Neuronal stem cell (in vitro differentiated cells): ENCODE measurements at regions not wholly inside any gene's neighbourhood (a gene's known extent, or its start where the extent isn't known, plus 50 kb on each side); places are given as distances from the start of the nearest gene placed in this dataset.

Source experiments
- DNase-seq: peaks from one replicate; pipeline ENCODE4 v3.0.0-alpha.2; 2013; ENCODE audit warnings: low spot score
- H2AFZ ChIP-seq: one replicate; pipeline ENCODE4 v1.6.1; 2013; ENCODE audit warnings: mild to moderate bottlenecking, low read length, inconsistent platforms
- H2AK5ac ChIP-seq: 2 replicates; pipeline ENCODE4 v1.6.1; 2013; ENCODE audit warnings: low read depth, mild to moderate bottlenecking, inconsistent platforms, low read length, moderate library complexity, mixed read lengths
- H2BK120ac ChIP-seq: 2 replicates; pipeline ENCODE4 v1.6.1; 2013; ENCODE audit warnings: low read depth, mild to moderate bottlenecking, inconsistent platforms, low read length, moderate library complexity, mixed read lengths
- H2BK12ac ChIP-seq: one replicate; pipeline ENCODE4 v1.6.1; 2013; ENCODE audit warnings: low read length, inconsistent platforms
- H2BK15ac ChIP-seq: 2 replicates; pipeline ENCODE4 v1.6.1; 2013; ENCODE audit warnings: mild to moderate bottlenecking, low read length, inconsistent platforms, mixed read lengths
- H2BK5ac ChIP-seq: one replicate; pipeline ENCODE4 v1.6.1; 2013; ENCODE audit warnings: inconsistent platforms, mild to moderate bottlenecking, low read length, moderate library complexity
- H3K14ac ChIP-seq: one replicate; pipeline ENCODE4 v1.6.1; 2013; ENCODE audit warnings: low read length, inconsistent platforms
- H3K18ac ChIP-seq: 2 replicates; pipeline ENCODE4 v1.6.1; 2013; ENCODE audit warnings: low read length, inconsistent platforms
- H3K23ac ChIP-seq: 2 replicates; pipeline ENCODE4 v1.6.1; 2013; ENCODE audit warnings: low read depth, mild to moderate bottlenecking, mixed read lengths, low read length, inconsistent platforms; ENCODE audit not compliant: poor library complexity
- H3K27ac ChIP-seq: replicated peaks from 3 replicates; pipeline ENCODE4 v1.5.1; 2013; ENCODE audit warnings: low read length, inconsistent platforms
- H3K27me3 ChIP-seq, 3 experiments: 2 replicates each; pipeline ENCODE4 v1.6.1; 2013; ENCODE audit warnings: low read length in 3 of 3, mild to moderate bottlenecking in 2 of 3, inconsistent platforms in 1 of 3, low read depth in 1 of 3, mixed read lengths in 1 of 3, moderate library complexity in 1 of 3; ENCODE audit not compliant: control insufficient read depth in 3 of 3, insufficient read depth in 3 of 3
- H3K36me3 ChIP-seq, 2 donors: replicated peaks in 1 of 2; 2 replicates each; pipeline ENCODE4 v1.6.1; 2013; ENCODE audit warnings: low read length in 2 of 2; ENCODE audit not compliant: control insufficient read depth in 2 of 2, insufficient read depth in 2 of 2
- H3K4ac ChIP-seq: 2 replicates; pipeline ENCODE4 v1.6.1; 2013; ENCODE audit warnings: inconsistent platforms, mild to moderate bottlenecking, low read length, moderate library complexity
- H3K4me1 ChIP-seq, 2 donors: 1 replicate in 1 of 2; 2 replicates in 1 of 2; pipeline ENCODE4 v1.6.1; 2013; ENCODE audit warnings: low read length in 2 of 2, low read depth in 1 of 2; ENCODE audit not compliant: control insufficient read depth in 2 of 2, insufficient read depth in 1 of 2
- H3K4me2 ChIP-seq: one replicate; pipeline ENCODE4 v1.6.1; 2013; ENCODE audit warnings: mild to moderate bottlenecking, low read length, inconsistent platforms; ENCODE audit not compliant: insufficient read depth, poor library complexity, severe bottlenecking
- H3K4me3 ChIP-seq, 2 donors: 2 replicates each; pipeline ENCODE4 v1.5.1; 2013; ENCODE audit warnings: low read length in 2 of 2, mild to moderate bottlenecking in 2 of 2, inconsistent platforms in 1 of 2, moderate library complexity in 1 of 2
- H3K79me1 ChIP-seq: one replicate; pipeline ENCODE4 v1.6.1; 2013; ENCODE audit warnings: low read depth, mild to moderate bottlenecking, inconsistent platforms, low read length, moderate library complexity
- H3K9ac ChIP-seq: one replicate; pipeline ENCODE4 v1.6.1; 2013; ENCODE audit warnings: mild to moderate bottlenecking, low read depth, low read length, inconsistent platforms; ENCODE audit not compliant: poor library complexity
- H3K9me3 ChIP-seq, 2 donors: replicated peaks in 1 of 2; 2 replicates each; pipeline versions ENCODE3 to v1.6.1; 2013; ENCODE audit warnings: low read length in 2 of 2, mild to moderate bottlenecking in 2 of 2, inconsistent platforms in 1 of 2, low read depth in 1 of 2, mixed read lengths in 1 of 2, moderate library complexity in 1 of 2; ENCODE audit not compliant: control insufficient read depth in 2 of 2, insufficient read depth in 1 of 2
- H4K8ac ChIP-seq: one replicate; pipeline ENCODE4 v1.6.1; 2013; ENCODE audit warnings: low read depth, mild to moderate bottlenecking, inconsistent platforms, low read length, moderate library complexity
- H4K91ac ChIP-seq: one replicate; pipeline ENCODE4 v1.6.1; 2013; ENCODE audit warnings: low read length, low read depth, mild to moderate bottlenecking, inconsistent platforms; ENCODE audit not compliant: poor library complexity
- WGBS, 2 donors: extraction: QIAGEN DNeasy Blood & Tissue Kit; methylation state at CpG; one replicate each; pipeline ENCODE4 v1.1.7; 2013; ENCODE audit warnings: missing lambda C conversion rate in 2 of 2, mixed read lengths in 1 of 2; ENCODE audit not compliant: insufficient read length in 2 of 2, insufficient replicate concordance in 1 of 2; ENCODE audit errors: extremely low coverage in 2 of 2; 5-methylcytosine and 5-hydroxymethylcytosine counted together

- no peak overlapping the region for H2BK5ac ChIP-seq
- H3K9ac ChIP-seq, result no peak overlapping the region
- no peaks in the 10 kb centered on the region for H3K79me1 ChIP-seq
- H3K9me3 ChIP-seq, result no peaks in the 10 kb centered on the region
- H2AFZ ChIP-seq, result no peak overlapping the region
- H3K23ac ChIP-seq, result no peak overlapping the region
- H3K27ac ChIP-seq, result no peak overlapping the region
- H3K14ac ChIP-seq, result no peak overlapping the region
- no peak for DNase-seq
- H3K18ac ChIP-seq, result peak overlapping the region; percentile 61
- H3K4ac ChIP-seq, result no peak overlapping the region
- no peaks in the 10 kb centered on the region for H3K36me3 ChIP-seq
- H3K4me1 ChIP-seq, result peaks cover 0 to 3% of the 10 kb centered on the region in 2 donors
- no peak overlapping the region for H2BK12ac ChIP-seq
- H3K4me2 ChIP-seq, result no peak overlapping the region
- no peaks in the 10 kb centered on the region for H3K27me3 ChIP-seq
- H3K4me3 ChIP-seq, result no peak overlapping the region
- no peak overlapping the region for H4K8ac ChIP-seq
- H4K91ac ChIP-seq, result no peak overlapping the region
- WGBS, 2 donors, result no CpG with 5 or more reads among the region's 6 CpGs
- no peak overlapping the region for H2BK15ac ChIP-seq
- no peak overlapping the region for H2BK120ac ChIP-seq
- no peak overlapping the region for H2AK5ac ChIP-seq
These were observed 687.2 kb upstream of the AADAT start for GRCh38 chr4:170776983-170777382.

DNA sequence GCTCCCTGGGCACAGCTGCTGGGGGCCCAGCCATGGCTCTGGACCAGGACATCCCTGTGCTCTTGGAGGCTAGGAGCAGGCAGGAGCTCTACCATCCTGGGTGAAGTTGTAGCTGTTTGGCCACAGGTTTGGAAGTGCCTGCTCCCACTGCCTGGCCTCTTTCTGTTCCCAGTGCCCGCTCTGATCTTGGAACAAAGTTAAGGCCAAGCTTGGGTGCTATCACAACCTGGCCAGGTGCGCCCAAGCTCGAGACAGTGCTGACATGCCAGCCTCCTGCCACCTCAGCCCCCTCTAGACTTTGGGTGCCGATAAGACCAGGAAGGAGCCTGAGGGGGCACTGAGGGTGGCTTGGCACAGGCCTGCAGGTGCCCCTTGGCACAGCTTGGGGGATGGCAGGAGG is 686.1 kb upstream of the AADAT start:
- Histone ChIP-seq H3K36me3 (no peaks in the 10 kb centered on the region), H3K27ac (no peak overlapping the region), H3K4me2 (no peak overlapping the region), H2AK5ac (peak overlapping the region; percentile 8), H3K9me3 (no peaks in the 10 kb centered on the region), H4K91ac (no peak overlapping the region), H3K4me3 (no peak overlapping the region), H2BK12ac (no peak overlapping the region), H3K27me3 (no peaks in the 10 kb centered on the region), H2AFZ (no peak overlapping the region), H2BK120ac (no peak overlapping the region), H3K9ac (no peak overlapping the region), H2BK5ac (no peak overlapping the region), H3K4ac (no peak overlapping the region), H3K23ac (no peak overlapping the region), H3K4me1 (peaks cover 0 to 3% of the 10 kb centered on the region in 2 donors), H2BK15ac (no peak overlapping the region), H3K79me1 (no peaks in the 10 kb centered on the region), H3K18ac (peak overlapping the region; percentile 48), H4K8ac (no peak overlapping the region), H3K14ac (peak overlapping the region; percentile 63)
- WGBS, 2 donors, result no CpG with 5 or more reads among the region's 4 CpGs
- DNase-seq, result no peak

- H3K36me3 ChIP-seq, result no peaks in the 10 kb centered on the region
- H3K27me3 ChIP-seq, result no peaks in the 10 kb centered on the region
- no peaks in the 10 kb centered on the region for H3K79me1 ChIP-seq
- no peak overlapping the region for H3K27ac ChIP-seq
- no CpG with 5 or more reads among the region's 2 CpGs for WGBS, 2 donors
- H3K14ac ChIP-seq, result no peak overlapping the region
- DNase-seq, result no peak
- no peak overlapping the region for H4K8ac ChIP-seq
- peaks cover 0 to 3% of the 10 kb centered on the region in 2 donors for H3K4me1 ChIP-seq
- H3K9ac ChIP-seq, result no peak overlapping the region
- no peak overlapping the region for H3K23ac ChIP-seq
- H2BK15ac ChIP-seq, result no peak overlapping the region
- no peak overlapping the region for H3K4me3 ChIP-seq
- H2BK12ac ChIP-seq, result no peak overlapping the region
- H3K18ac ChIP-seq, result no peak overlapping the region
- no peak overlapping the region for H4K91ac ChIP-seq
- no peaks in the 10 kb centered on the region for H3K9me3 ChIP-seq
- no peak overlapping the region for H2BK5ac ChIP-seq
- no peak overlapping the region for H2AK5ac ChIP-seq
- no peak overlapping the region for H2BK120ac ChIP-seq
- no peak overlapping the region for H3K4ac ChIP-seq
- no peak overlapping the region for H3K4me2 ChIP-seq
- no peak overlapping the region for H2AFZ ChIP-seq
These were observed 684.0 kb upstream of the AADAT start for GRCh38 chr4:170773709-170774273.

DNA sequence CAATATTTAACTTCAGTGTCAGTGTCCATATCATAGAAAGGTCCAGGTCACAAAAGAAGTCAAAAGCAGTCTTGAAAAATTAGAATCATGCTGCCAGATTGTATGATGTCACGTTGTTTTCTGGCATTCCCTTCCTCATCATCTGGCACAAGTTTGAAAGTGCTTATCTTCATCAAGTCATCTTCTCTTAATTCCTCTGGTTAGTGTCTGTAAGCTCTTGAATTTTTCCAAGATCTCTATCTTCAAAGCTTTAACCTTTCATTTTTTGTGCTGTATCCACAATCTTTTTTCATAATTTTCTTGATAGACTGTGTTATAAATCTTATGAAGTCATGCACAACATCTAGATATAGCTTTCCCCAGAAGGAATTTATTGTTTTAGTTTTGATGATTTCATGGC is 682.7 kb upstream of the AADAT start:
- Histone ChIP-seq H2AK5ac (no peak overlapping the region), H3K4me2 (no peak overlapping the region), H2AFZ (no peak overlapping the region), H3K18ac (no peak overlapping the region), H3K9me3 (no peaks in the 10 kb centered on the region), H2BK12ac (no peak overlapping the region), H3K4me1 (peaks cover 0 to 3% of the 10 kb centered on the region in 2 donors), H3K27me3 (no peaks in the 10 kb centered on the region), H2BK5ac (no peak overlapping the region), H3K14ac (no peak overlapping the region), H4K8ac (no peak overlapping the region), H3K9ac (no peak overlapping the region), H3K27ac (no peak overlapping the region), H3K4ac (no peak overlapping the region), H2BK15ac (no peak overlapping the region), H4K91ac (no peak overlapping the region), H3K4me3 (no peak overlapping the region), H3K36me3 (no peaks in the 10 kb centered on the region), H3K79me1 (no peaks in the 10 kb centered on the region), H2BK120ac (no peak overlapping the region), H3K23ac (no peak overlapping the region)
- DNase-seq, result no peak
- WGBS, 2 donors, result no CpG with 5 or more reads among the region's 1 CpG
